PFSK-1 (cell line): ENCODE measurements at regions not wholly inside any gene's neighbourhood (a gene's known extent, or its start where the extent isn't known, plus 50 kb on each side); places are given as distances from the start of the nearest gene placed in this dataset.

Experiments used
- FOXP2 ChIP-seq: optimal IDR thresholded peaks from 2 replicates; pipeline ENCODE3; 2011; ENCODE audit warnings: borderline replicate concordance, control low read depth, inconsistent platforms; ENCODE audit not compliant: insufficient read depth; ENCODE audit errors: extremely low read length, extremely low read depth
- POLR2AphosphoS5 ChIP-seq: IDR thresholded peaks from 2 replicates; pipeline ENCODE4 v1.6.1; 2012; ENCODE audit warnings: low read depth, mild to moderate bottlenecking, control low read depth, low read length, moderate library complexity
- REST ChIP-seq, 2 experiments: IDR thresholded peaks; 2 replicates each; pipeline versions ENCODE4 v1.6.1 to v1.8.0; 2011 to 2012; ENCODE audit warnings: low read depth in 2 of 2, low read length in 2 of 2, control low read depth in 1 of 2, inconsistent platforms in 1 of 2, mild to moderate bottlenecking in 1 of 2, moderate library complexity in 1 of 2; ENCODE audit not compliant: insufficient read depth in 1 of 2
- SIN3A ChIP-seq: IDR thresholded peaks from 2 replicates; pipeline ENCODE4 v1.6.1; 2012; ENCODE audit warnings: mild to moderate bottlenecking, low read length, moderate library complexity, borderline replicate concordance; ENCODE audit not compliant: insufficient read depth
- TAF1 ChIP-seq: IDR thresholded peaks from 2 replicates; pipeline ENCODE4 v1.6.1; 2012; ENCODE audit warnings: low read length, control low read depth, borderline replicate concordance; ENCODE audit not compliant: insufficient read depth

GRCh38 chr3:31472479-31473390, 60.0 kb upstream of the STT3B start:
- TF ChIP-seq FOXP2 (no peak), REST (IDR thresholded peaks at IDR 0.05; ENCODE audit: insufficient read depth in 1 of 2, low read depth in 2 of 2, low read length in 2 of 2) (no peak)

- TF ChIP-seq SIN3A (no peak), TAF1 (no peak), POLR2AphosphoS5 (no peak)
These were observed 56.5 kb upstream of the STT3B start for GRCh38 chr3:31476209-31476608.

- no peak for TF ChIP-seq FOXP2
- TF ChIP-seq POLR2AphosphoS5 = no peak
- TF ChIP-seq REST (IDR thresholded peaks at IDR 0.05; ENCODE audit: insufficient read depth in 1 of 2, low read depth in 2 of 2, low read length in 2 of 2) = no peak
- no peak for TF ChIP-seq SIN3A
- TF ChIP-seq TAF1 = no peak
These were observed 53.3 kb upstream of the STT3B start for GRCh38 chr3:31479431-31479830.

GRCh38 chr3:31481697-31482096, 51.0 kb upstream of the STT3B start:
- TF ChIP-seq SIN3A (no peak), POLR2AphosphoS5 (no peak), FOXP2 (no peak)

- TF ChIP-seq FOXP2 (no peak), SIN3A (no peak), REST (IDR thresholded peaks at IDR 0.05; ENCODE audit: insufficient read depth in 1 of 2, low read depth in 2 of 2, low read length in 2 of 2) (no peak), POLR2AphosphoS5 (no peak), TAF1 (no peak)
These were observed 50.1 kb upstream of the STT3B start for GRCh38 chr3:31482493-31483200.
